PC-3 (cell line): ENCODE measurements at regions not wholly inside any gene's neighbourhood (a gene's known extent, or its start where the extent isn't known, plus 50 kb on each side); places are given as distances from the start of the nearest gene placed in this dataset.

Experiments used
- ATAC-seq: fragments of 200-7000 bp; cut with Tn5 transposase; 2 replicates; pipeline ENCODE4 v1.9.1; 2020; ENCODE audit warnings: mild to moderate bottlenecking, moderate library complexity
- BruUV-seq: library from RNA; stranded (reverse); fragments of 400-500 nt; replicated peaks from 2 replicates; lab custom pipeline; 2021; lab: Mats Ljungman, UMichigan
- CTCF ChIA-PET: fragments of 300-600 bp; sonication (Branson Sonifier 250); formaldehyde crosslinking; loops from one replicate; lab custom pipeline; 2022; ENCODE audit warnings: antibody characterized with exemption; lab: Charles Lee
- POLR2A ChIA-PET: fragments of 300-600 bp; sonication (Branson Sonifier 250); formaldehyde crosslinking; loops from one replicate; lab custom pipeline; 2022; ENCODE audit warnings: antibody characterized with exemption; ENCODE audit not compliant: unreplicated experiment; lab: Charles Lee
- DNase-seq: peaks from one replicate; pipeline ENCODE4 v3.0.0-alpha.2; 2015
- H2AFZ ChIP-seq: fragments of 300-600 bp; sonication (generic); 2 replicates; pipeline ENCODE4 v1.6.0; 2016; ENCODE audit warnings: antibody characterized with exemption, low read length
- H3F3A ChIP-seq: fragments of 300-600 bp; sonication (generic); one replicate; pipeline ENCODE4 v1.6.0; 2017; ENCODE audit warnings: antibody characterized with exemption, low read length, control low read depth, mild to moderate bottlenecking; ENCODE audit not compliant: unreplicated experiment
- H3K27ac ChIP-seq: fragments of 300-600 bp; sonication (generic); 2 replicates; pipeline ENCODE4 v1.5.1; 2016; ENCODE audit warnings: mild to moderate bottlenecking, low read length
- H3K27me3 ChIP-seq: fragments of 300-600 bp; sonication (generic); 2 replicates; pipeline ENCODE4 v1.6.1; 2016; ENCODE audit warnings: low read length, mixed read lengths
- H3K36me3 ChIP-seq: fragments of 300-600 bp; sonication (generic); 2 replicates; pipeline ENCODE4 v1.6.1; 2016; ENCODE audit warnings: low read depth, mixed run types, low read length, mixed read lengths
- H3K4me1 ChIP-seq: fragments of 300-600 bp; sonication (generic); 2 replicates; pipeline ENCODE4 v1.5.1; 2016; ENCODE audit warnings: low read length; ENCODE audit not compliant: insufficient read depth
- H3K4me2 ChIP-seq: fragments of 300-600 bp; sonication (generic); 2 replicates; pipeline ENCODE4 v1.6.0; 2016; ENCODE audit warnings: low read length
- H3K4me3 ChIP-seq: fragments of 300-600 bp; sonication (generic); 2 replicates; pipeline ENCODE4 v1.5.1; 2016; ENCODE audit warnings: mild to moderate bottlenecking, low read length, mixed read lengths
- H3K79me2 ChIP-seq: fragments of 300-600 bp; sonication (generic); 2 replicates; pipeline ENCODE4 v1.6.1; 2017; ENCODE audit warnings: low read length, mixed read lengths
- H3K9ac ChIP-seq: fragments of 300-600 bp; sonication (generic); 2 replicates; pipeline ENCODE4 v1.6.0; 2016; ENCODE audit warnings: mild to moderate bottlenecking, low read length
- H3K9me2 ChIP-seq: fragments of 300-600 bp; sonication (generic); replicated peaks from 2 replicates; pipeline ENCODE4 v1.6.1; 2016; ENCODE audit warnings: mixed run types, low read length, mixed read lengths
- H3K9me3 ChIP-seq: fragments of 300-600 bp; sonication (generic); 2 replicates; pipeline ENCODE4 v1.6.1; 2016; ENCODE audit warnings: low read length, mixed read lengths
- H4K20me1 ChIP-seq: fragments of 300-600 bp; sonication (generic); 2 replicates; pipeline ENCODE4 v1.6.1; 2016; ENCODE audit warnings: low read length, mixed read lengths
- CTCF ChIP-seq: fragments of 300-600 bp; sonication (generic); conservative IDR thresholded peaks from 2 replicates; pipeline ENCODE4 v1.5.1; 2017; ENCODE audit warnings: antibody characterized with exemption, low read depth, mild to moderate bottlenecking, low read length
- EZH2 ChIP-seq: fragments of 300-600 bp; sonication (generic); IDR thresholded peaks from one replicate; pipeline ENCODE4 v1.6.1; 2017; ENCODE audit warnings: antibody characterized with exemption, mild to moderate bottlenecking, low read length; ENCODE audit not compliant: unreplicated experiment
- EZH2phosphoT487 ChIP-seq: fragments of 300-600 bp; sonication (generic); IDR thresholded peaks from 2 replicates; pipeline ENCODE4 v1.6.1; 2018; ENCODE audit warnings: mild to moderate bottlenecking, antibody characterized with exemption, low read length, borderline replicate concordance
- intact Hi-C: fragments of 100-400 bp; cut with micrococcal nuclease; formaldehyde crosslinking; loops from 2 replicates; pipeline ENCODE4 v1.9.0; 2023

- TF ChIP-seq EZH2 (no peak), EZH2phosphoT487 (no peak)
- no peak for DNase-seq
Observed at GRCh38 chr2:42967959-42968674, 175.7 kb upstream of the HAAO start.

GRCh38 chr2:42965910-42966309 lies 173.5 kb upstream of the HAAO start:
- H3K27me3 ChIP-seq, result no peaks in the 10 kb centered on the region
- ATAC-seq, result no peak
- DNase-seq, result no peak
- no peak overlapping the region for H3K4me2 ChIP-seq
- no peak overlapping the region for H3K27ac ChIP-seq
- no TSS peak for BruUV-seq
- H3K36me3 ChIP-seq, result no peaks in the 10 kb centered on the region
- ChIA-PET CTCF (no interaction called here), POLR2A (no interaction called here)
- no peak overlapping the region for H3K9ac ChIP-seq
- no peaks in the 10 kb centered on the region for H3K79me2 ChIP-seq
- TF ChIP-seq EZH2 (no peak), EZH2phosphoT487 (no peak), CTCF (no peak)
- H3K9me3 ChIP-seq, result no peaks in the 10 kb centered on the region
- H3K4me3 ChIP-seq, result no peak overlapping the region
- H4K20me1 ChIP-seq, result no peaks in the 10 kb centered on the region
- intact Hi-C loops, result no loop called here
- H3K4me1 ChIP-seq, result peaks cover 24% of the 10 kb centered on the region
- H2AFZ ChIP-seq, result no peak overlapping the region
- no peaks in the 10 kb centered on the region for H3F3A ChIP-seq
- H3K9me2 ChIP-seq, result no peaks in the 10 kb centered on the region

More at GRCh38 chr2:42967959-42968674, 175.7 kb upstream of the HAAO start:
- Histone ChIP-seq H3K4me2 (no peak overlapping the region), H3K4me1 (peaks cover 24% of the 10 kb centered on the region), H3K9ac (no peak overlapping the region), H3K4me3 (no peak overlapping the region), H3K27ac (no peak overlapping the region), H3K9me2 (no peaks in the 10 kb centered on the region), H3K36me3 (no peaks in the 10 kb centered on the region), H4K20me1 (no peaks in the 10 kb centered on the region), H3K79me2 (no peaks in the 10 kb centered on the region), H3K9me3 (no peaks in the 10 kb centered on the region), H3F3A (no peaks in the 10 kb centered on the region), H2AFZ (no peak overlapping the region), H3K27me3 (no peaks in the 10 kb centered on the region)
- no peak for ATAC-seq
- POLR2A ChIA-PET, result no interaction called here
- CTCF ChIA-PET, result no interaction called here
- BruUV-seq, result no TSS peak
- intact Hi-C loops, result no loop called here

- H3K36me3 ChIP-seq, result no peaks in the 10 kb centered on the region
- H3K4me2 ChIP-seq, result no peak overlapping the region
- H3K4me1 ChIP-seq, result peaks cover 22% of the 10 kb centered on the region
- ChIA-PET CTCF (interaction anchor here (0.6 kb wide), 1 partner anchor 255 kb away, joined by 3 read pairs; no protein-coding TSS in a partner anchor), POLR2A (no interaction called here)
- no peak overlapping the region for H2AFZ ChIP-seq
- H3K79me2 ChIP-seq, result no peaks in the 10 kb centered on the region
- H3K27me3 ChIP-seq, result no peaks in the 10 kb centered on the region
- no peak overlapping the region for H3K9ac ChIP-seq
- no peaks in the 10 kb centered on the region for H3K9me2 ChIP-seq
- no peak for DNase-seq
- no peaks in the 10 kb centered on the region for H4K20me1 ChIP-seq
- no peak for ATAC-seq
- intact Hi-C loops, result no loop called here
- H3K4me3 ChIP-seq, result no peak overlapping the region
- no peaks in the 10 kb centered on the region for H3K9me3 ChIP-seq
- H3K27ac ChIP-seq, result no peak overlapping the region
- no TSS peak for BruUV-seq
- TF ChIP-seq CTCF (no peak), EZH2phosphoT487 (no peak), EZH2 (no peak)
- no peaks in the 10 kb centered on the region for H3F3A ChIP-seq
Observed at GRCh38 chr2:42965196-42965595, 172.8 kb upstream of the HAAO start.
